Coronary artery (tissue), 2 donors: ENCODE measurements at regions not wholly inside any gene's neighbourhood (a gene's known extent, or its start where the extent isn't known, plus 50 kb on each side); places are given as distances from the start of the nearest gene placed in this dataset.
"Not testable (repeated sequence)": the region's sequence is repeated elsewhere in the genome, so short reads cannot be mapped to it uniquely, and the experiment has no call there.

Experiments
- DNase-seq: peaks from one replicate; pipeline ENCODE4 v3.0.0-alpha.2; 2017; ENCODE audit warnings: low spot score
- H3K27ac ChIP-seq, 2 donors: fragments of 200-600 bp; sonication (generic); one replicate each; pipeline ENCODE4 v1.5.1; 2016 to 2019
- H3K4me3 ChIP-seq: fragments of 200-600 bp; sonication (generic); 2 replicates; pipeline ENCODE4 v1.5.1; 2016; ENCODE audit warnings: mild to moderate bottlenecking, moderate library complexity
- CTCF ChIP-seq: fragments of 200-600 bp; sonication (generic); IDR thresholded peaks from one replicate; pipeline ENCODE4 v1.5.1; 2019; ENCODE audit warnings: antibody characterized with exemption

GRCh38 chr5:57986761-57987341, 473.0 kb downstream of the PLK2 start:
- no peak for DNase-seq
- Histone ChIP-seq H3K4me3 (no peak overlapping the region), H3K27ac (no peak overlapping the region)
- no peak for TF ChIP-seq CTCF

GRCh38 chr5:57983426-57983825, 476.5 kb downstream of the PLK2 start:
- Histone ChIP-seq H3K27ac (no peak overlapping the region), H3K4me3 (no peak overlapping the region)
- no peak for DNase-seq
- no peak for TF ChIP-seq CTCF

- Histone ChIP-seq H3K4me3 (no peak overlapping the region), H3K27ac (no peak overlapping the region)
- DNase-seq: no peak
- no peak for TF ChIP-seq CTCF
These were observed 480.2 kb downstream of the PLK2 start for GRCh38 chr5:57979671-57980070.

- no peak for DNase-seq
- Histone ChIP-seq H3K4me3 (no peak overlapping the region), H3K27ac (no peak overlapping the region)
- TF ChIP-seq CTCF: no peak
These were observed 483.4 kb downstream of the PLK2 start for GRCh38 chr5:57976506-57976905.

GRCh38 chr5:57972099-57972498, 487.8 kb downstream of the PLK2 start:
- not testable (repeated sequence) for H3K4me3 ChIP-seq, DNase-seq, H3K27ac ChIP-seq

- no peak overlapping the region for H3K27ac ChIP-seq
- no peak overlapping the region for H3K4me3 ChIP-seq
- TF ChIP-seq CTCF: no peak
- no peak for DNase-seq
These were observed 478.0 kb upstream of the ACTBL2 start for GRCh38 chr5:57960569-57960968.

- DNase-seq: no peak
- TF ChIP-seq CTCF: no peak
- Histone ChIP-seq H3K27ac (no peak overlapping the region), H3K4me3 (no peak overlapping the region)
These were observed 474.0 kb upstream of the ACTBL2 start for GRCh38 chr5:57956636-57957035.

GRCh38 chr5:57955511-57955910, 472.9 kb upstream of the ACTBL2 start:
- no peak overlapping the region for H3K4me3 ChIP-seq
- no peak for TF ChIP-seq CTCF
- DNase-seq: no peak
- H3K27ac ChIP-seq: no peak overlapping the region
